ENCODE measurements at regions not wholly inside any gene's neighbourhood (a gene's known extent, or its start where the extent isn't known, plus 50 kb on each side); places are given as distances from the start of the nearest gene placed in this dataset.

DNA sequence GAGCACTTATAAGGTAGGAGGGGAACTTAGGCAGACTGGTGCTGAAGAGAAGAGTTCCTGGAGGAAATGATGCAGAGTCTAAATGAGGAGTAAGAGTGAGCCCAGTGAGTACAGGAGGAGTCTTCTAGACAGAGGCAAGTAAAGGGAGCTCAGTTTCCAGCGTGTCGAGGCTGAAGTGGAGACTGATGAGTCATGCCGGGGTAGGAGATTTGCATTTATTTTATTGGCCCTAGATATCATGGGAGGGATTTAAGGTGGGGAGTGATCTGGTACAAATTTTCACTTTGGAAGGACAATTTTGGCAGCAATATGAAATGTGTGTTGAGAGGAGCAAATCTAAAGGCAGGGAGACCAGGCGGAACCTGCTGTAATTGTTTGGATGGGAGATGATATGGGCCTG is 157.5 kb downstream of the TTC8 start:
- TF ChIP-seq, protein P1, sequence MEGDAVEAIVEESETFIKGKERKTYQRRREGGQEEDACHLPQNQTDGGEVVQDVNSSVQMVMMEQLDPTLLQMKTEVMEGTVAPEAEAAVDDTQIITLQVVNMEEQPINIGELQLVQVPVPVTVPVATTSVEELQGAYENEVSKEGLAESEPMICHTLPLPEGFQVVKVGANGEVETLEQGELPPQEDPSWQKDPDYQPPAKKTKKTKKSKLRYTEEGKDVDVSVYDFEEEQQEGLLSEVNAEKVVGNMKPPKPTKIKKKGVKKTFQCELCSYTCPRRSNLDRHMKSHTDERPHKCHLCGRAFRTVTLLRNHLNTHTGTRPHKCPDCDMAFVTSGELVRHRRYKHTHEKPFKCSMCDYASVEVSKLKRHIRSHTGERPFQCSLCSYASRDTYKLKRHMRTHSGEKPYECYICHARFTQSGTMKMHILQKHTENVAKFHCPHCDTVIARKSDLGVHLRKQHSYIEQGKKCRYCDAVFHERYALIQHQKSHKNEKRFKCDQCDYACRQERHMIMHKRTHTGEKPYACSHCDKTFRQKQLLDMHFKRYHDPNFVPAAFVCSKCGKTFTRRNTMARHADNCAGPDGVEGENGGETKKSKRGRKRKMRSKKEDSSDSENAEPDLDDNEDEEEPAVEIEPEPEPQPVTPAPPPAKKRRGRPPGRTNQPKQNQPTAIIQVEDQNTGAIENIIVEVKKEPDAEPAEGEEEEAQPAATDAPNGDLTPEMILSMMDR (IDR thresholded peaks at IDR 0.05) = no peak
- TF ChIP-seq POLR2A (IDR thresholded peaks at IDR 0.05) = no peak

Data from esophagus squamous epithelium (tissue), 4 donors.